ENCODE measurements at regions not wholly inside any gene's neighbourhood (a gene's known extent, or its start where the extent isn't known, plus 50 kb on each side); places are given as distances from the start of the nearest gene placed in this dataset.

DNA sequence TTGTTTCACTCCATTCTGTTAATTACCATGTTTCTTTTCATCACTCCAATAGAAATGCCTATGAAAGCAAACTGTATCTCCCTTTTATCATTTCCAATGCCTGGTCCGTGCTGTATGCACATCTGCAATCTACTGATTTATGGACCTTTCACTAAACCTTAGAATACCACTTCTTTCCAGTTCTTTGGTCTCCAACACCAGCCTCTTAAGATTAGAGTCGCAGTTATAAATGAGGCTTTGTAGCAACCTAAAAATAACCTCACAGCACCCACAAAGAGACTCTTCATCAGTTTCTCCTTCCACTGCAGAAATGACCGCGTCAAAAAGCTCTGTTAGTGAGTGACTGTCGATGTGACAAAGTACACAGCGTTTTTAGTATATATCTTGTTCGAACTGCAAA, 282.6 kb downstream of the ADGRA3 start:
- intact Hi-C loops (cut with micrococcal nuclease): loop anchor here (10.0 kb wide), 1 partner anchor 282 kb away; the partner anchor contains the start of gene ADGRA3

DNA sequence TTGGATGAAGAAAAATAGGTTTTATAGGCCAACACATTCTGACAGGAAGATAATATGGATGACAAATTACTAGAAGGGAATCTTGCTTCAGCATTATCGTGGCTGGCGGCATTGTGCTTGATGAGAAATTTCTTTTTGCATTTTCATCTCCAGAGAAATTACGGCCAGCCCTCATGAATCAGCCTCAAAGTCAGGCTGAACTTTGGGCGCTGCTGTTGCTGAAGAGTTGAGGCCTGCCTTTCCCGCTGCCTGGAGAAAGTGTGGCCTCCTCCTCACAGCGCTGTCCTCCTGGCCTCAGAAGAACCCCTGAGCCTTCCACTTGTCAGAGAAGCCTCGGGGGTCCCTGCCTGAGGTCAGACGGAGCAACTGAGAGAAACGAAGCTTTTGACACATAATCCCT, 272.4 kb upstream of the KCNIP4 start:
- intact Hi-C loops (cut with micrococcal nuclease): no loop called here

DNA sequence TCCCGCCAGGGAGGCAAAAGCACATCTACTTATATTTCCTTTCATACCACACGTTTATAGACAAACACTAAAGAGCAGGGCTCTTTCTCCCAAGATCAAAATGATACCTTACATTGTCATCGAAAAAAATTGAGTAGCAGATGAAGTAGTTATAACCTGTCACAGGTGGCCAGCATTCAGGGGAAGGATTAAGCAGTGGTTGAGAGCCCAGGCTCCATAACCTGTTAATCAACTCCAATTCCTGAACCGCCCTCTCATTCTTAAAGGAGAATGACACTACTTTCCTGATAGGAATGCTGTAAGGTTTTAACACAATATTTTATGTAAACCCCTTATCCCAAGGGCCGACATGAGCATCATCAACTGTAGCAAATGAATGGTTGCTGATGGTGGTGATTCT, 268.9 kb upstream of the KCNIP4 start:
- intact Hi-C loops (cut with micrococcal nuclease): no loop called here

DNA sequence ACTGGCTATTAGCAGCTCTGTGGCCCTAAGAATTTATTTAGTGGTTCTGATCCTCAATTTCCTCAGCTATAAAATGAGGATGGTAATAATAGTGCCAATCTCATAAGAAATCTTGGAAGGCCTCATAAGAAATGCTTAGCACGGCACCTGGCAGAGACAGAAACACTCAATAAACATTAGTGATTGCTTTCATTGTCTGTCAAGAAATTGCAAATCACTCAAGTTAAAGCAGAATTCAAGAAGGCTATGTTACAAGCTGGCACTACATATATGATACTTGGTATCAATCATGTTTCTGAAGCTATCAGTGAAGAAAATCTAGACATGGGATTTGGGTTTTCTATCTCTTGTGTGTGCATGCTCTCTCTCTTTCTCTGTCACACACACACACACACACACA, 267.7 kb upstream of the KCNIP4 start:
- intact Hi-C loops (cut with micrococcal nuclease): no loop called here

DNA sequence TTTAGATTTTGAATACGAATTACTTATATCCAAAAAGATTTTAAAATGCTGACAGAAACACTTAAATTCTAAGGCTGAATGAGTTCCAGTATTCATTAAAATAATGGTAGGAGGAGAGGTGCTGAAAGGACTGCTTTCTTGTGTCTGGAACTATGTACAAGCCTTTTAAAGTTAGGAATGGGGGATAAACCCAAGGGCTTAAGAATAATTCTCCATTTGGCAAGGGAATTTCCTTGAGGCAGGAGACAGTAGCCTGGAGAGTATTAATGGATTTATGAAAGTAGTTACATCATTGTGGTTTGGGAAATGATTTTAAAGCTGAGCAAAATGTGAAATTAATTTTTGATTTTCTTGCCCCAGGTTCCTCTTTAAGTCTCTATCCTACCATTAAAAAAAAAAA, 266.5 kb upstream of the KCNIP4 start:
- intact Hi-C loops (cut with micrococcal nuclease): no loop called here

DNA sequence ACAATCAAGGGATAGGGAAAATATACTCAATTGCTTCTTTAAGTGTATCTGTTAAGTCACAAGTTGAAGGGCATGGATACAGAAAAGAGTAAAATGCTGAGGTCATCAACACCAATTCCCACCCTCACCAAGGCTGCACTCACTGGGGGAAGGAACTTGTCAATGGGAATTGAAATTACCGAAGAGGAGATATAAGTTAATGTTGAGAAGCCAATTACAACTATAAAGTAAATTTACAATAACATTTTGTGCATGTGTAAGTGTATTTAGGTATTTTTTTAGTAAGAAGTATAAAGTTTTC, 255.1 kb upstream of the KCNIP4 start:
- intact Hi-C loops (cut with micrococcal nuclease): no loop called here

DNA sequence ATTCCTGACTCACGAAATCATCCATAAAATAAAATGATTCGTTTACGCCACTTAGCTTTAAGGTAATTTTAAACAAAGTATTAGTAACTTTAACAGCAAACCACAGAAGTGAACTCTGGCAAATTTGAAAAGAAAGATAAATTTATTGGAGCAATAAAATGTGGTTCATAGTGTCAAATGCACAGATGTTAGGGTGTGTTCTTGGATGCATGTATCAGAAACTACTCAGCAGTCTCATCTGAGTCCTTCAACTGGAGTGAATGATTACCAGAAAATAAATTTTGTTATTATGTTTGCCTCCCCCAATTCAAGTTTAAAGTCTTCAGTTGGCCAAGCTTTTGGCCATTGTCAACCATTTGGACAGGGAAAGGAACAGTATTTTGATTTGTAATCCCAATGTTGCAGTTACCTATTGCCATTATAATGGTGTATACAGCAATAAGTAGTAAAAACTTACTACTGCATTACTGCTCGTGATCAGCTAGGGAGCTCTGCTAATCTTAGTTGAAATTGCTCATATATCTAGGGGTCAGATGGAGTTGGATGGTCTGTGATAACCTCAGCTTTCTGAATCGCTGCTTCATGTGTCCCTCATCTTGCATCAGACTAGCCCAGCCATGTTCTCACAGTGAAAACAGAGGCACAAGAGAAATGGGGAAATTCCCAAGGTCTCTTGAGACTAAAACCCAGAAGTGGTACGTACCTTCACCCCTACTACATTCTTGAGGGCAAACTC, 254.6 kb upstream of the KCNIP4 start:
- intact Hi-C loops (cut with micrococcal nuclease): no loop called here

DNA sequence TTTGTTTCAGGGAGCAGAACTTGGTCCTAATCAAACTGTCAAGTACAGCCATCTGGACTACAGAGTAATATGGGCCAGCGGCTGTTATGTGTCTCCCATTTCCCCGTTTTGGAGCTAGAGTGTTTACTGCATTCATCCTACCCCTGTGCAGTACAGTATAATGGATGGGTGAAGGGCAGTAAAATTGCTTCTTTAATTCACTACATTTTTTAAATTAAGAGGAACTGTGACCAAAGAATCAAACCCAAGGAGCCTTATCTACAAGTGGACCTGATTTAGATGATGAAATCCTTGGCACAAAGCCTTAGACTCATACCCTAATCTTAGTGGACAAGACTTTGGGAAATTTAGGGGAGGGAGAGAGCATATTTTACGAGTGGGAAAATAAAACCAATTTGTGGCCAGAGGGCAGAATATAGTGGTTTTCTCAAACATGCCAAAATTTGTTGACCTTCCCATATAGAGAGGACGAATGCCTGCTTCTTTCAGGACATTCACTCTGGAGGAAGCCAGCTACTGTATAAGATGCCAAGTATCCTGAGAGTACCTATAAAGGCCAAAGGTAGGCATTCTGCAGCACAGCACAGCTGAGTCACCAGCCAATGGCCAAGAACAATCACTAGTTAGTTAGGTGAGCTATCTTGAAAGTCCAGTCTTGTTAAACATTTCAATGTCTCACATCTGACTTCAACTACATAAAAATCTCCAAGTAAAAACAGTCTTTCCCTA, 253.8 kb upstream of the KCNIP4 start:
- intact Hi-C loops (cut with micrococcal nuclease): no loop called here

DNA sequence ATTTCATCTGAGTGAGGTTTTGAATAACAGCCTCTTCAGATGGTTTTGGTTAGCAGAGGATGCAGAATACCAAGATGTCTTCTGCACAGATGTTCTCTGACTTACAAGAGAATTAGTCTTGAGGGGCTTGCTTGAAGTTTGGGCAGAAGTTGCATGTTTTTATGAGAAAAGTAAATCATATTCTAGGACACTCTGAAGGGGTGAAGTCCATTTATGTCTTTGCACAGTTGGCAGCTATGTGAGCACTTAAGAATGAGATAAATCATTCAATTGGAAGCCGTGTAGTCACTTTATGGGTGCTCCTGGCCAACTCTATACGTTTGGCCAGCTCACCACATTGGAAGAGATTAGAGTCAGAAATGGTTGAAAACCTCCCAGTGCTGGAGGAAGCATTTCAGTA, 252.7 kb upstream of the KCNIP4 start:
- intact Hi-C loops (cut with micrococcal nuclease): no loop called here

DNA sequence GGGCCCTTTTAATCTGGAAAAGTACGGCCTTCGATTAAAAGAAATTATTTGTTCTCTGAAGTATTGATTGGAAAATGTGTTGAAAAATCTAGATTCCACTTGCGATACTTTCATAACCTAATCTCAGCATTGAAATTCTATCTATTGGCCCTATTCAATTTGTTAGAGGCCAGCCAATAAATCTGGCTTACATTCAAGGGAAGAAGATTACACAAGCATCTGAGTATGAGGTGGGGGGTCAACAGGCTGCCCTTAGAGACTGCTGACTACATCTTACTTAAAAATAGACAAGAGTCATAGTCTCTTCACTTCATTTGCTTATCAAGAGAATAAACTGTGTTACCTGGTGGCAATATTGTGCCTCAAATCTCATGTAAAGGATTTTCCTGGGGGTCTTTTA, 248.0 kb upstream of the KCNIP4 start:
- intact Hi-C loops (cut with micrococcal nuclease): no loop called here

DNA sequence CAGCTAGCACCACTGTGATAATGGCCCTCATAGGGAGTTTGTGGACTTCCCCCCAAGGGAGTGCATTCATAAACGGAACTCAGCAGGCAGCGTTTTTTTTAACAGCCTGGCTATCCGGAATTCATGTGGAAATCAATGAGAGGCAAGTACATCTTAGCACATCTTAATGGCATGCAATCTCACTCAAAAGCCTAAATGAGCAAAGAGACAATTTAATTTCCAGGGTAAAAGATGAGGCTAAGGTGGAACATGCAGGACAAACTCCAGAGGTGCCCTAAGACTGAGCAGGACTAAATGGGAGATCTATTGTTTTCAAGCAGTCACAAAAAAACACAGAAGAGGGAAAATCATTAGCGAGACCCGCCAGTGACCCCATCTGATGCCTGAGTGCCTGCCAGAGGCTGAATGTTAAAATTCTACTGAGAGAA, 243.5 kb upstream of the KCNIP4 start:
- intact Hi-C loops (cut with micrococcal nuclease): no loop called here

DNA sequence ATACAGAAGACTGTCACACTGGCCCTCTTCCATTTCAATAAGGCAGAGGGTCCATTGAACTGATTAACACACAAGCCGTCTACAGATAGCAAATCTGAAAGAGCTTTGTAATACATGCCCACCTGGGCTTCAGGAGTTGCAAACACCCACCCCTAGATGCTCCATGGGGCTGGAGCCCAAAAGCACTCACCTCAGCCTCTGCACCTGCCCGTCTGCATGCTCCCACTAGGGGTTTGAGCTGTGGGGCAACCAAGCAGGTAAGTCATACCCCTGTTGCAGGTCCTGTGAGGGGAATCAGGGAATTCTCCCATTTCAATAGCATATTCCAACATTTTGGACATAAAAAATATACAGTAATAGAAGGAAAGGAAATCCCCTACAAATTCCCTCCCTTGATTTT, 243.0 kb upstream of the KCNIP4 start:
- intact Hi-C loops (cut with micrococcal nuclease): no loop called here

DNA sequence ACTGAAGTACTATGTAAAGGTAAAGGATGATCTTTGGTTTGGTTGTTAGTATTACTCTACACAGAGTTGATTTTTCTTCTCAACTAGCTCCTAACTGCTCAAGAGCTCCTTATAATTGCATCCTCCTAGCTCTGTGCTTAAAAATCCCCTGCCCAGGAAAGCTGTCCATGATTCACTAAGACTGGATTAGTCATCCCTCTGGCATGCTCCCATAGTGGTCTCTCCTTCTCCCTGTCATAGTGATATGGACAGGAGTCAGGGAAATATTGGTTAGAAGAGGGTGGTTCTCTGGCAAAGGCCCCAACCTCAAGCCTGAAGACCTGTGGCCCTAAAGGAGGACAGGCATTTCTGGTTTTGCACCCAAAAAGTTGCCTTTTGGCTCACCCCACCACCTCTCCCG, 242.3 kb upstream of the KCNIP4 start:
- intact Hi-C loops (cut with micrococcal nuclease): no loop called here

DNA sequence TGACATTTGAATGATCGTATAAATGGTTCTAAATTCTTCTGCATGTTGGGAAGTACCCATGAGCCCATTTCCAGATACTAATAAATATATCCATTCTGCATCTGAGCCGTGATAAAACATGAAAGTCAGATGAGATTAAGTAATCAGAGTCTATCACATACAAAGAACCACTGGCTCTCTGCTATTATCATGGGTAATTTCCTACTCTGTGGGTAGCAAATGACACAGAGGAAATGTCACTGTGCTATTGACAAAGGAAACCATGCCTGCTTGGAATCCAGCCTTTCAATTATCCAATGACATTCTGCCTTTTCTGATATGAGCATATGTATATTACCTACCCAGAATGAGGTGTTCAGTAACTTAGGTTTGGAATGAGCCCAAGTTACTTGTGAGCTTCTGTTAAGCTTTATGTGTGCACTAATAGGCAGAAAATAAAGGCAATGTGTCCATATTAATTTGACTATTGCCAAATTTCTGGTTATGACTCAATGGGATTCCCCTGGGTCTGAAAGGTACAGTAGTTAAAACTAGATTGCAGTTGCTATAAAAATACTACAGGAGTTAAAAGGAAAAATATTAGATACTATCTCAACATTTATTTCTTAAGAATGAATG, 238.7 kb upstream of the KCNIP4 start:
- intact Hi-C loops (cut with micrococcal nuclease): no loop called here

DNA sequence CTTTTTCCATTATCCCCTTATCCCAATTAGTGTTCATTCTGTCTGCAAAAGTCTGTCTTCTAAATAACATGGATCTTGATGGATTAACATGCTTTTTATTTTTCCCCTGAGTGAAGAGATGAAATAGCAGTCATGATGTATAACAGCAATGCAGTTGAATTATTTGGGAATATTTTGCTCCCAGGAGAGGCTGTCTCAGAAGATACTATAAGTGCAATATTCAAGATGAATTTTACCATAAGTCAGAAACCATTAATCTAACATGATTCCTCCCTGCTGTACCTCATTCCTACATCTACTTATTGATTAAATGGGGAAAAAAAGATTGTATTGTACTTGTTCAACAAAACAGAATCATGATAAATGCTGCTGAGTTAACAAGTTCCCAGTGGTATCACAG, 233.2 kb upstream of the KCNIP4 start:
- intact Hi-C loops (cut with micrococcal nuclease): no loop called here

DNA sequence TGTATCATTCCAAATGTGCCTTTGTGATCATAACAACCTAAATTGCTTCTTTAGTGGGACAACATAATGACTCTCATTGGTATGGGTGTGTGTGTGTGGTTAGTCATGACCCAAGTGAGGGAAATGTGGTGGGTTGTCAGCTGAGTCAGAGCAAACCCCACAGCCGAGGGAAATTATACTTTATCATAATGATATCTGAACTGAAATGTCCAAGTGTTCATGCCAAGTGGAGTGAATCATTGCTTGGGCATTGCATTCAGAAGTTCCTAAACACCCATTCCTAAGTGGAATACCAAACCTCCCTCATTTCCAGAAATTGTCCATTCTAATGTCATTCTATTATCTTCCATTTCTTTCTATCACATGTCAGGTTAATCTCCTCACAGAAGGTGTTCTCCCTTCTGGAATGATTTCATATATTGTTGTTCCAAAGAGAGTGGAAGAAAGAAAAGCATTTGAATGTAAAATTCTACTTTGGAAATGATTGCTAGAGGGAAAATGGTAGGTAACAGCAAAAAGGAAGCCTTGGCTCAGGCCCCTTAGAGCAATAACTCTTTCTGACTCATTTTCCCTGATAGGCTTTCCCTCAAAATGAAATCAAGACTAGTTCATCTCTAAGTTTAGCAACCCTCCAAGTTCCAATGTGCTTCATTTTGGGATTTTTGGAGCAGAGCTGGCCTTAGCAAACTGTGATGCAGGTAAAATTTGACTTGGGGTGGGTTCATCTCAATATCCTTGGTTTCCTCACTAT, 230.7 kb upstream of the KCNIP4 start:
- intact Hi-C loops (cut with micrococcal nuclease): no loop called here

DNA sequence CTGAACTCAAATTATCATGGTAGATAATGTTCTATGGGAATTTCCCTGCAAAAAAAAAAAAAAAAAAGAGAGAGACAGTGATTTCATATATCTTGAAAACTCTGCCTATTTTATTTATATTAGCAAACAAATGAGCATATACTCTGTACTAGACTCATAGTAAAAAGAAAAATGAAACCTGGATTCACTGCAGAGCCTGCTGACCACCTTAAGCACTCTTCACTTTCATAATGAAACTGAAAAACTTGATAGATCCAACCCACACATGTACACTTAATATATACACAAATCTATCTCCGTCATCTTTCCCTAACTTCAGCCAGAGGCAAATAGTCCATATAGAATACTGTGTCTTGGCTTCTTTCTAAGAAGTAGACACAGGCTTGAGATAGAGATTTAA, 226.1 kb upstream of the KCNIP4 start:
- intact Hi-C loops (cut with micrococcal nuclease): no loop called here

DNA sequence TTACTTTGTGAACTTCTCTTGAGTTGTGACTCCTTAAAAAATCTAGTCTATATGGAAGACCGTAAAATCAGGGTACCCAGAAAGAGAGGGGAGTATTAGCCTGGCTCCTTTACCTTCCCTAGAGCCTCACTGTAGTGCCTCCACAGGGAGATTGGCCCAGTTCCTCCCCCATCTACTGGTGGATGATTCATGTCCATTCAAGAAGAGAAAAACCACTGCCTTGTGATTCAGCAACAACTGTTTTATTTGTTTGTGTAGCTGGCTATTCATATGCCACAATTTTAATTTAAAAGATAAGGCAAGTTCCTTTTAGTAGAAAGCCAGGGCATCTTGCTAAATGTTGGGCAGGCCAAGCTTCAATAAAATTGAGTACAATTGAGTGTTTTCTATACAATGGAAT, 221.8 kb upstream of the KCNIP4 start:
- intact Hi-C loops (cut with micrococcal nuclease): no loop called here

DNA sequence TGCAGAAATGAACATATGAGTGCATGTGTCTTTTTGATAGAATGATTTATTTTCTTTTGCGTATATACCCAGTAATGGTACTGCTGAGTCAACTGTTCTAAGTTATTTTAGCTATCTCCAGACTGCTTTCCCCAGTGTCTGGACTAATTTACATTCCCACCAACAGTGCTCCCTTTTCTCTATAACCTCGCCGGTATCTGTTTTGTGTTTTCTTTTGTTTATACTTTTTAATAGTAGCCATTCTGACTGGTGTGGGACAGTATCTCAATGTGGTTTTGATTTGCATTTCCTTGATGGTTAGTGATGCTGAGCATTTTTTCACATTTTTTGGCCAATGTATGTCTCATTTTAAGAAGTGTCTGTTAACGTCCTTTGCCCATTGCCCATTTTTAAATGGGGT, 218.6 kb upstream of the KCNIP4 start:
- intact Hi-C loops (cut with micrococcal nuclease): no loop called here

DNA sequence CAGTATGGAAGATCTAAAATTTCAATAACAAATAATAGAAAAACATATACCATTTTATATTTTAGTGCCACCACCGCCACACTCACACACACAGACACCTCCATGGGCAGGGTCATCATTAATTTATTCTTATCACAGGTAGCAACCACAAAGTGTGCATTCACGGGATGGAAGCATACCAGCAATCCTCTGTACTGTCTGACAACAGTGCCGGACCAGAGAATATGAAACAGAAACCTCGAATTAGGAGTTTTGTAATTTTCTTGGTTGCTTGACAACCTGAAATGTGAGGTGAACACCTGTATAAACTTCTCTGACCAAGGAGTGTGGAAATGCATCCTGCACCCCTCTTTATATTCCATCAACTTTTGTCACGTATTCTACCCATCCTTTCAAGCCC, 213.9 kb upstream of the KCNIP4 start:
- intact Hi-C loops (cut with micrococcal nuclease): no loop called here

DNA sequence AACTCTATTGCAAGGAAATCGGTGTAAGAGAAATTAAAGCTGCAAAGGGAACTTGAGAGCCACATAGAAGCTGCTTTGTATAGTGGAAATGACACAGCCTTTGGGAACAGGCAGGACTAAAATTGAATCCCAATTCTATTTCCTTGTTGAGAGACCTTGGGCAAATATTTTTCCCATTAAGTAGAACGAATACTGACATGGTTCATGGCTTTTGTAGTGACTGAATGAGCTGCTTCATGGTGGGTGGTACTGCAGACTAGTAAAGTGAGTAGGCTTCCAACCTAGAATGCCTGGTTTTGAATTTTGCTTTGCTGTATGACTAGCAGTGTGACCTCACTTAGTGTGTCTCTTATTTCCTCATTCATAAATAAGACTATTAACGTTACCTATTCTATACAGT, 182.2 kb upstream of the KCNIP4 start:
- intact Hi-C loops (cut with micrococcal nuclease): no loop called here

DNA sequence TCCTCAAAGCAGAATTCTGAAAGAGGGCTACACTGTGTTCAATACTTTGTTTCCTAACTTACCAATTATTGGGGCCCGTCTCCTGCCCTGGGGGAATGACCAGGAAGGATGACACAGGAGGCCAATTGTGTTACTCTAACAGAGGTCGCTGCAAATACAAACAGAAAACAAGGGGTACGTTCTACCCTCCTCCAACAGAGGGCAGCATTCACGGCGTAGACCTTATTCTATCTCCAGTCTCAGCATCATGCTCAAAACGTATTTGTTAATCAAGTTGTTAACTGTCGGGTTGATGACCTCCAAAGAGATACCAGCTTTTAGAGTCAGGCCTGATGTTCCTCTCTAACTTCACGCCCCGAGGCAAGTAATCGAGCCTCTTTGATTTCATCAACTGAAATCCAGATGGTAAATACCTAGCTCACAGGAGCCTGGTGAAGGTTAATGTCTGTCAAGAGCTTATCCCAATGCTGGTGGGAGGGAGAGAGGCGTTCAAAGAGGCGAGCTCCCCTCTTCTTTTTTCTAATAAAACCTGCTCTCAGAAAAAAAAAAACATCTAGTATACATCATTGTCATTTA, 181.0 kb upstream of the KCNIP4 start:
- intact Hi-C loops (cut with micrococcal nuclease): loop anchor here (5.0 kb wide), 1 partner anchor 563 kb away; the partner anchor contains the start of gene GBA3

All from T-helper 1 cell treated with Interleukin-12 subunit alpha and Interleukin-12 subunit beta and Interleukin-4 antibody, amounts not matched to agents 30 ng/mL and 1 ng/mL, for 36 hours (primary cell).